NCI-H1092 treated with DMSO at 0.1 percent for 48 hours (cell line): ENCODE measurements at regions not wholly inside any gene's neighbourhood (a gene's known extent, or its start where the extent isn't known, plus 50 kb on each side); places are given as distances from the start of the nearest gene placed in this dataset.
"Not testable (repeated sequence)": the region's sequence is repeated elsewhere in the genome, so short reads cannot be mapped to it uniquely, and the experiment has no call there.

Experiments
- DNase-seq: peaks from one replicate; lab custom pipeline; 2025; lab: John Stamatoyannopoulos, UW

- DNase-seq, result no peak
These were observed 301.1 kb downstream of the PAX3 start for GRCh38 chr2:221997683-221998082.

- DNase-seq, result no peak
These were observed 301.7 kb downstream of the PAX3 start for GRCh38 chr2:221997100-221997499.

- DNase-seq, result no peak
These were observed 303.9 kb downstream of the PAX3 start for GRCh38 chr2:221994926-221995325.

- not testable (repeated sequence) for DNase-seq
These were observed 314.4 kb downstream of the PAX3 start for GRCh38 chr2:221984376-221984775.

- no peak for DNase-seq
These were observed 316.8 kb downstream of the PAX3 start for GRCh38 chr2:221981912-221982470.

- DNase-seq, result no peak
These were observed 323.6 kb downstream of the PAX3 start for GRCh38 chr2:221975151-221975550.

- DNase-seq, result no peak
These were observed 324.9 kb downstream of the PAX3 start for GRCh38 chr2:221973902-221974301.

- no peak for DNase-seq
These were observed 325.3 kb downstream of the PAX3 start for GRCh38 chr2:221973502-221973901.

GRCh38 chr2:221972813-221973478 lies 325.9 kb downstream of the PAX3 start:
- DNase-seq, result no peak

- no peak for DNase-seq
These were observed 328.4 kb downstream of the PAX3 start for GRCh38 chr2:221970389-221970788.

- no peak for DNase-seq
These were observed 329.0 kb downstream of the PAX3 start for GRCh38 chr2:221969830-221970144.

- peak; percentile 17 for DNase-seq
These were observed 329.5 kb downstream of the PAX3 start for GRCh38 chr2:221969087-221969829.

- no peak for DNase-seq
These were observed 336.6 kb downstream of the PAX3 start for GRCh38 chr2:221962186-221962585.

GRCh38 chr2:221961561-221961960 lies 337.2 kb downstream of the PAX3 start:
- DNase-seq, result no peak

GRCh38 chr2:221958224-221958623 lies 340.6 kb downstream of the PAX3 start:
- no peak for DNase-seq

GRCh38 chr2:221948076-221948475 lies 350.7 kb downstream of the PAX3 start:
- no peak for DNase-seq

GRCh38 chr2:221944452-221944851 lies 354.3 kb downstream of the PAX3 start:
- DNase-seq, result not testable (repeated sequence)

GRCh38 chr2:221943076-221943810 lies 355.6 kb downstream of the PAX3 start:
- no peak for DNase-seq

GRCh38 chr2:221931251-221931991 lies 359.3 kb upstream of the EPHA4 start:
- no peak for DNase-seq

GRCh38 chr2:221929259-221929658 lies 357.2 kb upstream of the EPHA4 start:
- DNase-seq, result no peak

GRCh38 chr2:221926327-221926726 lies 354.2 kb upstream of the EPHA4 start:
- no peak for DNase-seq

- DNase-seq, result no peak
These were observed 352.5 kb upstream of the EPHA4 start for GRCh38 chr2:221924576-221924975.
